Adrenal gland (tissue), 9 donors: ENCODE measurements at regions not wholly inside any gene's neighbourhood (a gene's known extent, or its start where the extent isn't known, plus 50 kb on each side); places are given as distances from the start of the nearest gene placed in this dataset.
A peak's percentile ranks its signal among the peaks of the same experiment; 100 is the strongest.

ENCODE experiments used
- DNase-seq, 7 donors: peaks; one replicate each; pipeline ENCODE4 v3.0.0-alpha.2; 2019 to 2020
- H3K27ac ChIP-seq, 5 donors: fragments of 200-600 bp; sonication (generic) in 4 of 5; 1 replicate in 3 of 5; 2 replicates in 2 of 5; pipeline versions ENCODE4 v1.5.1 to v1.8.0; 2016 to 2020; ENCODE audit warnings: mild to moderate bottlenecking in 1 of 5
- H3K27me3 ChIP-seq: fragments of 200-600 bp; 2 replicates; pipeline ENCODE4 v1.8.0; 2021
- H3K36me3 ChIP-seq, 2 donors: fragments of 200-600 bp; replicated peaks in 1 of 2; 1 replicate in 1 of 2; 2 replicates in 1 of 2; pipeline versions ENCODE4 v1.5.1 to v1.8.0; 2018 to 2022
- H3K4me1 ChIP-seq, 2 donors: fragments of 200-600 bp; replicated peaks in 1 of 2; 1 replicate in 1 of 2; 2 replicates in 1 of 2; pipeline versions ENCODE4 v1.5.1 to v1.8.0; 2018 to 2021
- H3K4me3 ChIP-seq, 4 donors: fragments of 200-600 bp; sonication (generic) in 3 of 4; one replicate each; pipeline ENCODE4 v1.5.1; 2016 to 2018
- H3K9me3 ChIP-seq, 3 donors: fragments of 200-600 bp; sonication (generic) in 1 of 3; replicated peaks in 1 of 3; 1 replicate in 2 of 3; 2 replicates in 1 of 3; pipeline versions ENCODE4 v1.5.1 to v1.8.0; 2016 to 2021
- CTCF ChIP-seq, 6 experiments: fragments of 450-650 bp in 4 of 6; fragments of 200-600 bp in 2 of 6; sonication (generic) in 1 of 6; IDR thresholded peaks; 1 replicate in 5 of 6; 2 replicates in 1 of 6; pipeline versions ENCODE4 v1.5.1 to v1.8.0; 2016 to 2021; ENCODE audit warnings: antibody characterized with exemption in 6 of 6, mild to moderate bottlenecking in 2 of 6, moderate library complexity in 1 of 6
- POLR2A ChIP-seq, 2 donors: fragments of 450-650 bp; IDR thresholded peaks; one replicate each; pipeline ENCODE4 v1.6.1; 2017; ENCODE audit warnings: antibody characterized with exemption in 2 of 2, mild to moderate bottlenecking in 2 of 2, moderate library complexity in 1 of 2
- WGBS, 4 donors: extraction: QIAGEN DNeasy Blood & Tissue Kit in 2 of 4; methylation state at CpG; one replicate each; pipeline versions ENCODE4 v1.1.5 to v1.1.7; 2013 to 2017; 5-methylcytosine and 5-hydroxymethylcytosine counted together
- intact Hi-C, 2 donors: fragments of 100-400 bp; cut with DNase I; formaldehyde crosslinking; loops; one replicate each; pipeline versions ENCODE4 v1.14.1 to v1.15.0; 2022 to 2023
- donor health status: healthy with polysubstance abuse.
- donor health status: Bipolar disorder and iron deficiency.
- donor health status: DM: yes; HTN: yes; CAD: no.
- donor health status: DM: no; HTN: no; CAD: no.
- donor health status: DM: no; HTN: no; CAD: no.

- WGBS, 4 donors, result 90 to 97% (median 96%) methylated on average over 9 of the region's 9 CpGs
- no peaks in the 10 kb centered on the region for H3K36me3 ChIP-seq
- peak in 1 of 7 donors; percentile 9 for DNase-seq
- intact Hi-C loops, result no loop called here
- H3K27ac ChIP-seq, result no peak overlapping the region
- no peaks in the 10 kb centered on the region for H3K27me3 ChIP-seq
- no peaks in the 10 kb centered on the region for H3K9me3 ChIP-seq
- H3K4me3 ChIP-seq, result no peak overlapping the region
- TF ChIP-seq CTCF (IDR thresholded peaks at IDR 0.05) (no peak), POLR2A (IDR thresholded peaks at IDR 0.05) (no peak)
- no peaks in the 10 kb centered on the region for H3K4me1 ChIP-seq
These were observed 98.5 kb upstream of the HAAO start for GRCh38 chr2:42890791-42891355.

- H3K4me3 ChIP-seq, result no peak overlapping the region
- H3K27me3 ChIP-seq, result no peaks in the 10 kb centered on the region
- intact Hi-C loops, result no loop called here
- WGBS, 4 donors, result 76 to 88% (median 82%) methylated on average over 5 of the region's 5 CpGs
- peak in 1 of 7 donors; percentile 14 for DNase-seq
- TF ChIP-seq CTCF (IDR thresholded peaks at IDR 0.05), result no peak
- no peak for TF ChIP-seq POLR2A (IDR thresholded peaks at IDR 0.05)
- H3K4me1 ChIP-seq, result no peaks in the 10 kb centered on the region
- no peaks in the 10 kb centered on the region for H3K36me3 ChIP-seq
- H3K9me3 ChIP-seq, result no peaks in the 10 kb centered on the region
- H3K27ac ChIP-seq, result no peak overlapping the region
These were observed 96.2 kb upstream of the HAAO start for GRCh38 chr2:42888321-42889245.

GRCh38 chr2:42886921-42887320 lies 94.5 kb upstream of the HAAO start:
- H3K4me3 ChIP-seq, result no peak overlapping the region
- no peaks in the 10 kb centered on the region for H3K27me3 ChIP-seq
- no peak overlapping the region for H3K27ac ChIP-seq
- WGBS, 4 donors, result 43 to 74% (median 70%) methylated on average over 5 to 7 of the region's 7 CpGs
- H3K4me1 ChIP-seq, result no peaks in the 10 kb centered on the region
- intact Hi-C loops, result no loop called here
- H3K9me3 ChIP-seq, result no peaks in the 10 kb centered on the region
- peak in 1 of 7 donors; percentile 45 for DNase-seq
- no peaks in the 10 kb centered on the region for H3K36me3 ChIP-seq
- TF ChIP-seq CTCF (IDR thresholded peaks at IDR 0.05) (no peak), POLR2A (IDR thresholded peaks at IDR 0.05) (no peak)

GRCh38 chr2:42882756-42883155 lies 90.4 kb upstream of the HAAO start:
- Histone ChIP-seq H3K36me3 (no peaks in the 10 kb centered on the region), H3K9me3 (no peaks in the 10 kb centered on the region), H3K27ac (no peak overlapping the region), H3K4me3 (no peak overlapping the region), H3K27me3 (no peaks in the 10 kb centered on the region), H3K4me1 (peaks cover 7 to 20% of the 10 kb centered on the region in 2 donors)
- intact Hi-C loops, result no loop called here
- WGBS, 4 donors, result 85 to 100% (median 93%) methylated on average over 1 of the region's 1 CpG
- TF ChIP-seq POLR2A (IDR thresholded peaks at IDR 0.05) (no peak), CTCF (IDR thresholded peaks at IDR 0.05) (no peak)
- no peak for DNase-seq
